H1 (cell line): ENCODE measurements at regions not wholly inside any gene's neighbourhood (a gene's known extent, or its start where the extent isn't known, plus 50 kb on each side); places are given as distances from the start of the nearest gene placed in this dataset.

Experiments
- BRCA1 ChIP-seq: IDR thresholded peaks from 2 replicates; pipeline ENCODE4 v1.6.1; 2012; ENCODE audit warnings: low read depth, low read length, improper control_type of control experiment
- CHD7 ChIP-seq: fragments of 300-600 bp; sonication (generic); IDR thresholded peaks from 2 replicates; pipeline ENCODE4 v1.7.1; 2012; ENCODE audit warnings: low read length, moderate library complexity, mild to moderate bottlenecking, inconsistent platforms; ENCODE audit not compliant: insufficient replicate concordance
- CTCF ChIP-seq, 3 experiments: IDR thresholded peaks; 1 replicate in 2 of 3; 2 replicates in 1 of 3; pipeline versions ENCODE4 v1.5.1 to v1.6.1; 2011; ENCODE audit warnings: low read length in 3 of 3, mild to moderate bottlenecking in 3 of 3, inconsistent platforms in 2 of 3, low read depth in 1 of 3, moderate library complexity in 1 of 3; ENCODE audit not compliant: insufficient read depth in 1 of 3; ENCODE audit errors: control extremely low read depth in 1 of 3
- E2F6 ChIP-seq: IDR thresholded peaks from 2 replicates; pipeline ENCODE4 v1.6.1; 2012; ENCODE audit warnings: inconsistent platforms
- POLR2AphosphoS5 ChIP-seq: IDR thresholded peaks from 2 replicates; pipeline ENCODE4 v1.6.1; 2011; ENCODE audit warnings: low read depth, low read length
- SP2 ChIP-seq: IDR thresholded peaks from 2 replicates; pipeline ENCODE4 v1.6.1; 2012; ENCODE audit warnings: mild to moderate bottlenecking, low read length, inconsistent platforms
- ZNF274 ChIP-seq: IDR thresholded peaks from 2 replicates; pipeline ENCODE4 v1.7.0; 2012; ENCODE audit warnings: low read length, borderline replicate concordance; ENCODE audit errors: extremely low read depth

- no peak for TF ChIP-seq CHD7
- no peak for TF ChIP-seq CTCF (IDR thresholded peaks at IDR 0.05; ENCODE audit: control extremely low read depth in 1 of 3, insufficient read depth in 1 of 3, low read depth in 1 of 3, low read length in 3 of 3)
- TF ChIP-seq BRCA1, result no peak
- TF ChIP-seq SP2, result no peak
- no peak for TF ChIP-seq E2F6
- no peak for TF ChIP-seq ZNF274
- no peak for TF ChIP-seq POLR2AphosphoS5
Measured at GRCh38 chr2:200042102-200042735, 86.8 kb downstream of the MAIP1 start (continued).
